Right lobe of liver (tissue), 6 donors: ENCODE measurements at regions not wholly inside any gene's neighbourhood (a gene's known extent, or its start where the extent isn't known, plus 50 kb on each side); places are given as distances from the start of the nearest gene placed in this dataset.

Experiments
- ATAC-seq, 4 donors: fragments of 200-7000 bp; cut with Tn5 transposase; one replicate each; pipeline ENCODE4 v1.9.1; 2020; ENCODE audit warnings: mild to moderate bottlenecking in 4 of 4, moderate library complexity in 4 of 4
- DNase-seq, 3 donors: peaks; one replicate each; pipeline ENCODE4 v3.0.0-alpha.2; 2020
- H3K27ac ChIP-seq, 3 donors: fragments of 200-600 bp; one replicate each; pipeline ENCODE4 v1.8.0; 2022
- H3K27me3 ChIP-seq, 2 donors: fragments of 200-600 bp; one replicate each; pipeline ENCODE4 v1.8.0; 2022
- H3K36me3 ChIP-seq, 4 donors: fragments of 200-600 bp; sonication (generic) in 1 of 4; one replicate each; pipeline versions ENCODE4 v1.5.1 to v1.8.0; 2017 to 2022; ENCODE audit warnings: control low read depth in 1 of 4
- H3K4me1 ChIP-seq, 4 donors: fragments of 200-600 bp; sonication (generic) in 1 of 4; one replicate each; pipeline versions ENCODE4 v1.5.1 to v1.8.0; 2017 to 2022; ENCODE audit warnings: control low read depth in 1 of 4
- H3K4me3 ChIP-seq, 3 donors: fragments of 200-600 bp; one replicate each; pipeline ENCODE4 v1.8.0; 2022
- H3K9me3 ChIP-seq, 4 donors: fragments of 200-600 bp; sonication (generic) in 1 of 4; one replicate each; pipeline versions ENCODE4 v1.5.1 to v1.8.0; 2017 to 2022; ENCODE audit warnings: control low read depth in 1 of 4
- CTCF ChIP-seq, 4 donors: fragments of 200-600 bp in 3 of 4; fragments of 450-650 bp in 1 of 4; IDR thresholded peaks; one replicate each; pipeline versions ENCODE4 v1.5.1 to v1.8.0; 2016 to 2022; ENCODE audit warnings: antibody characterized with exemption in 4 of 4, mild to moderate bottlenecking in 2 of 4
- POLR2A ChIP-seq: fragments of 450-650 bp; IDR thresholded peaks from one replicate; pipeline ENCODE4 v1.6.1; 2017; ENCODE audit warnings: antibody characterized with exemption, mild to moderate bottlenecking
- WGBS: methylation state at CpG from one replicate; pipeline ENCODE4 v1.1.6; 2018; ENCODE audit warnings: low coverage, low lambda C conversion rate; ENCODE audit not compliant: insufficient coverage; ENCODE audit errors: missing lambda C conversion rate; 5-methylcytosine and 5-hydroxymethylcytosine counted together
- intact Hi-C, 2 donors: fragments of 100-400 bp; cut with DNase I; formaldehyde crosslinking; loops; one replicate each; pipeline versions ENCODE4 v1.11.2 to v1.14.1; 2022
- donor health status: DM: no; HTN: yes; CAD: no.
- donor health status: DM: no; HTN: no; CAD: no.
- donor health status: DM: no; HTN: no; CAD: no.
- donor health status: DM: no; HTN: yes; CAD: no.
- donor health status: DM: no; HTN: yes; CAD: no.

GRCh38 chr2:150417278-150417677 is 70.2 kb downstream of the RND3 start:
- WGBS, result 93% methylated on average over 2 of the region's 3 CpGs
- ATAC-seq (no peak), DNase-seq (no peak)
- no peak overlapping the region for H3K4me3 ChIP-seq
- peaks cover 0 to 2% (median 0%) of the 10 kb centered on the region in 4 donors for H3K4me1 ChIP-seq
- no peak overlapping the region for H3K27ac ChIP-seq
- no peaks in the 10 kb centered on the region for H3K27me3 ChIP-seq
- no peaks in the 10 kb centered on the region for H3K9me3 ChIP-seq
- intact Hi-C loops, result no loop called here
- no peaks in the 10 kb centered on the region for H3K36me3 ChIP-seq
- TF ChIP-seq POLR2A, result no peak

- no peaks in the 10 kb centered on the region for H3K27me3 ChIP-seq
- ATAC-seq, result no peak
- H3K4me1 ChIP-seq, result peaks cover 0 to 1% (median 0%) of the 10 kb centered on the region in 4 donors
- no peaks in the 10 kb centered on the region for H3K9me3 ChIP-seq
- no peaks in the 10 kb centered on the region for H3K36me3 ChIP-seq
- DNase-seq, result no peak
- TF ChIP-seq CTCF (IDR thresholded peaks at IDR 0.05) (no peak), POLR2A (no peak)
- intact Hi-C loops, result no loop called here
- no peak overlapping the region for H3K27ac ChIP-seq
- no peak overlapping the region for H3K4me3 ChIP-seq
Observed at GRCh38 chr2:150415022-150415421, 72.4 kb downstream of the RND3 start.

GRCh38 chr2:150413910-150414309 is 73.6 kb downstream of the RND3 start:
- Histone ChIP-seq H3K27me3 (no peaks in the 10 kb centered on the region), H3K9me3 (no peaks in the 10 kb centered on the region), H3K4me3 (no peak overlapping the region), H3K4me1 (no peaks in the 10 kb centered on the region), H3K27ac (no peak overlapping the region), H3K36me3 (no peaks in the 10 kb centered on the region)
- intact Hi-C loops, result no loop called here
- no peak for DNase-seq
- ATAC-seq, result peak in 1 of 4 donors; percentile 50
- 38% methylated on average over 1 of the region's 2 CpGs for WGBS
- no peak for TF ChIP-seq CTCF (IDR thresholded peaks at IDR 0.05)
- TF ChIP-seq POLR2A, result no peak

- no peak overlapping the region for H3K4me3 ChIP-seq
- no peaks in the 10 kb centered on the region for H3K9me3 ChIP-seq
- ATAC-seq, result no peak
- H3K27me3 ChIP-seq, result no peaks in the 10 kb centered on the region
- no peak for TF ChIP-seq POLR2A
- TF ChIP-seq CTCF (IDR thresholded peaks at IDR 0.05), result no peak
- no peaks in the 10 kb centered on the region for H3K36me3 ChIP-seq
- H3K4me1 ChIP-seq, result no peaks in the 10 kb centered on the region
- no peak for DNase-seq
- intact Hi-C loops, result no loop called here
- no peak overlapping the region for H3K27ac ChIP-seq
- 89% methylated on average over 7 of the region's 7 CpGs for WGBS
Observed at GRCh38 chr2:150413366-150413765, 74.1 kb downstream of the RND3 start.

GRCh38 chr2:150410809-150411208 is 76.7 kb downstream of the RND3 start:
- no peak overlapping the region for H3K27ac ChIP-seq
- no peaks in the 10 kb centered on the region for H3K4me1 ChIP-seq
- TF ChIP-seq POLR2A (no peak), CTCF (IDR thresholded peaks at IDR 0.05) (no peak)
- H3K4me3 ChIP-seq, result no peak overlapping the region
- DNase-seq, result no peak
- no peaks in the 10 kb centered on the region for H3K9me3 ChIP-seq
- H3K36me3 ChIP-seq, result no peaks in the 10 kb centered on the region
- ATAC-seq, result no peak
- intact Hi-C loops, result no loop called here
- 71% methylated on average over 3 of the region's 3 CpGs for WGBS
- H3K27me3 ChIP-seq, result no peaks in the 10 kb centered on the region
